ENCODE measurements at regions not wholly inside any gene's neighbourhood (a gene's known extent, or its start where the extent isn't known, plus 50 kb on each side); places are given as distances from the start of the nearest gene placed in this dataset.

DNA sequence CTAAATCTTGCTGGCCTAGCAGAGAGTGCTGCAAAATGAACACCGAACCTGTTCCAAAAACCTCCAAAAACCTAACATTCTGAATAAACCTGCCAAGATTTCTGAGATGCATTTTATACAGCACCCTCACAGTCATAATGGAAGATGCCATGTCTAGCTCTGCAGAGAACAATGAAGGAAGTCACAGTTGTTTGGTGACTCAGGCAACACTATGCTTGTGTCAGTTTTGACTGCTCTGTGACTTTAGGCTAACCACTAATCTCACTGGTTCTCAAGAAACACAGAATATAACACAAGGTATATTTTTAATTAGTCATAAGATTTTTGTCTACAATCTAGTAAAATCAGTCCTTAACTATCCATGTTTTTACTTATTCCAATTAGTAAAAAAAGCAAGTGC is 606.6 kb downstream of the TBL1XR1 start:
- H3K36me3 Mint-ChIP-seq (ENCODE audit: low read depth) = no peaks in the 10 kb centered on the region
- H3K27ac Mint-ChIP-seq = no peak overlapping the region
- no peaks in the 10 kb centered on the region for H3K9me3 Mint-ChIP-seq
- no peaks in the 10 kb centered on the region for H3K4me1 Mint-ChIP-seq (ENCODE audit: low read depth)
- H3K4me3 Mint-ChIP-seq = no peak overlapping the region
- DNase-seq = no peak
- H3K27me3 Mint-ChIP-seq = no peaks in the 10 kb centered on the region

DNA sequence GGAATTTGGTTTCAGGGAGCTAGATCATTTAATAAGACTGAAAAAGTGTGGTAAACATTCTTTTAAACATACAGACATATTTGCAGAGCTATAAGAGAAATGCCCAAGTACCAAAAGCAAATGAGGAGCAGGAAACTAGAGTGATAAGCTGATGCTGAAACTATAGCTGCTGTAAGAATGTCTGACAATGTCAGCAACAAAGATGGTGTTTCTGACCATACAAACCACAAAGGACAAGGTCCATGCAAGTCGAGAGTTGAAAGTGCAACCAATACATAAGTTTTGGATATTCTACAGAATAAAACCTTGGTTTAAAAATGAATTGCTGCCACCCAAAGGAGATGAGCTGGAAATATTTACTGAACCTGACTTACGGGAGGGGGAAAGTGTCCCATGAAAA is 610.2 kb downstream of the TBL1XR1 start:
- no peaks in the 10 kb centered on the region for H3K4me1 Mint-ChIP-seq (ENCODE audit: low read depth)

DNA sequence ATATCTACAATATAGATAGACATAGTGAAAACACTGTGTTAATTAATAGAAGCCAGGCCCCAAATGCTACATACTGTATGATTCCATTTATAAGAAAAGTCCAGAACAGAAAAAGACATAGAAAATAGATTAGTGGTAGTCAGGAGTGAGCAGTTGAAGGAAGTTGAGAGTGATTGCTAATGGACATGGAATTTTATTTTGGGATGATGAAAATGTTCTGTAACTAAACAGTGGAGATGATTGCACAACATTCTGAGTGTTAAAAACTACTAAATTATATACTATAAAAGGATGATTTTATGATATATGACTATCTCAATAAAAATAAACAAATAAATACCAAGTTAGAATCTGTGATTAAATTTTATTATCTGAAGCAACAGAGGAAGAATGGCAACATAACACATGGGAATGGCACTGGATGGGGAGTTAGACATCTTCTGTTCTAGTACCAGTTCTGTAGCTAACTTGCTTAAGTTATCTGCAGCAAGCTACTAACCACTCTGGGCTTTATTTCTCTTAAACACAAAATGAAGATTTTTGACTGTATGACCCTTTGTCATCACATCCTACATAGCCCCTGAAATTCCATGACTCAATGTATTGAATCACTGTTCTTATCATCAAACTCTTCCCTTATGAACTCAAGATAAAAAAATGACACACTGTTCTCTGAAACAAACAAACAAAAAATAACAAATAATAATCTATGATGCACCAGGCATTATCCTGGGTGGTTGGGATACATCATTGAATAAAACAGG is 612.7 kb downstream of the TBL1XR1 start:
- no peak for DNase-seq
- Mint-ChIP-seq H3K27me3 (no peaks in the 10 kb centered on the region), H3K9me3 (no peaks in the 10 kb centered on the region), H3K4me3 (no peak overlapping the region), H3K36me3 (ENCODE audit: low read depth) (no peaks in the 10 kb centered on the region), H3K27ac (no peak overlapping the region), H3K4me1 (ENCODE audit: low read depth) (no peaks in the 10 kb centered on the region)

More for the DNA sequence above, 610.2 kb downstream of the TBL1XR1 start:
- DNase-seq = no peak
- Mint-ChIP-seq H3K27me3 (no peaks in the 10 kb centered on the region), H3K9me3 (no peaks in the 10 kb centered on the region), H3K4me3 (no peak overlapping the region), H3K36me3 (ENCODE audit: low read depth) (no peaks in the 10 kb centered on the region), H3K27ac (no peak overlapping the region)

DNA sequence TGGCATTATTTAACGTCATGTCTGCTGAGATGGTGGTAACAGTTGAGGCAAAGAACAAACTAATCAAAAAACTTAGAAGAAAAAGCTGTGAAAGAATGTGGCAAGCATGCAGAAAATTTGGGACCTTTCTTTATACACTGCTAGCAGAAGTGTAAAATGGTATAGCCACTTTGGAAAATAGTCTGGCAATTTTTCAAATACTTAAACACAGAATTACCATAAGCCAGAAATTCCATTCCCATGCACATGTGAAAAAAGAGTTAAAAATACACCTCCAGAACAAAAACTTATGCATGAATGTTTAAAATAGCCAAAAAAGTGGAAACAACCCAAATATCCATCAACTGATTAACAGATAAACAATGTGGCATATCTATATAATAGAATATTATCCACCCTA is 613.3 kb downstream of the TBL1XR1 start:
- no peak overlapping the region for H3K4me3 Mint-ChIP-seq
- H3K4me1 Mint-ChIP-seq (ENCODE audit: low read depth) = no peaks in the 10 kb centered on the region
- no peaks in the 10 kb centered on the region for H3K36me3 Mint-ChIP-seq (ENCODE audit: low read depth)
- H3K27me3 Mint-ChIP-seq = no peaks in the 10 kb centered on the region
- no peaks in the 10 kb centered on the region for H3K9me3 Mint-ChIP-seq
- H3K27ac Mint-ChIP-seq = no peak overlapping the region
- DNase-seq = no peak

DNA sequence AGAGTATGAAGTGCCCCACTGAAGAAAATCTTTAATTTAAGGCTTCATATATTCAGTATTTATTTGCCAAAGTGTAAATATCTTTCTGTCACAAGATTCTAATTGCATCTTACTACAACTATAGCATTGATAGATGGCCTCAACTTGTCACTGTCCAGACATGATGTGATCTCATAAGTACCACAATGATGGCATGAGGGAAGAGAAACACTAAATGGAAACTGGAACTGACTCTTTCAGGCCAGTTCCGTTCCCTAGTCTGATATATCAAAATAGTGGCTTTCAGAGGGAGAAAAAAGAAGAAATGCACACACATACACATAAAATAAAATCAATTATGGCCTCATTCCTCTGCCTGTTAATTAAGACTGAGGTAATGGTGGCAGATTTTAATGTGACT is 615.7 kb downstream of the TBL1XR1 start:
- no peak overlapping the region for H3K4me3 Mint-ChIP-seq
- no peak overlapping the region for H3K27ac Mint-ChIP-seq
- no peaks in the 10 kb centered on the region for H3K4me1 Mint-ChIP-seq (ENCODE audit: low read depth)
- no peaks in the 10 kb centered on the region for H3K36me3 Mint-ChIP-seq (ENCODE audit: low read depth)
- DNase-seq = no peak
- H3K9me3 Mint-ChIP-seq = no peaks in the 10 kb centered on the region
- H3K27me3 Mint-ChIP-seq = no peaks in the 10 kb centered on the region

DNA sequence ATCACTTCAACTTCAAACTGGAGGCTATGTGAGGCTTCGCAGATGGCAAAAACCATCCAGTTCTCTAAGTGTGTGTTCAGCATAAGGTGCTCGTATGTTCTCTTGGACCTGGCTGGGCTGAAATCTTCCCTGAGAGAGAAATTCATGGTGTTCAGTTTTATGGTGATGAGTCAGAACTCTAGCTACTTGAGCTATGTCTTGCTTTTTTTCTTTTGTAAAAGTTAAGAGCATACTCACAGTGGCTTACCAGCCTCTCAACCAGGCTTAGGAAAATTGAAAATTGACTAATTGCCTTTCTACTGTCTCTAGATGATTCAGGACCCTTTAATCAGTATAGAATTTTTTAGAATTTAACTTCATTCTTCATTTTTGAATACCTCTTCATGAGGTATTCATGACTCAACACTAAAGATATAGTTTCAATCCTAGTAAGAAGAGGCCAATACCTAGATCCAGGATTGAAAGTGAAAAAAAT is 617.5 kb downstream of the TBL1XR1 start:
- Mint-ChIP-seq H3K36me3 (ENCODE audit: low read depth) (no peaks in the 10 kb centered on the region), H3K9me3 (no peaks in the 10 kb centered on the region), H3K27me3 (no peaks in the 10 kb centered on the region), H3K4me3 (no peak overlapping the region), H3K27ac (no peak overlapping the region), H3K4me1 (ENCODE audit: low read depth) (no peaks in the 10 kb centered on the region)
- DNase-seq = no peak

DNA sequence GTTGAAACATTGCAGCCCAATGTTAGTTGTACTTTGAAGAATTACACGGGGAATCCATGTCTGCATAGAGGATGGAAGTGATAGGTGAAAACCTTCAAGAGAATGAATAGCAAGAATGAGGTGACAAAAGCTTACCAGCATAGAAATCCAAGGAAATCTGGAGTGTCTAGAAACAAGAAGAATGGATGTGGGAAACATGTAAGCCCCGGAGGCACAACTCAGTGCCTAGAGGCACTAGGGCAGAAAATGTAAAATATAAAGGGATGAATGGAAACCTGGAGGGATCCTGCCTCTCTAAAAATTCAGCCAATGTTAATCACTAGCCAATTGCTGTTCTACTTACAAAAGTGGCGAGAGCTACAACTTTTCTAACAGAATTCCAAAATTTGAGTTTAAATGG is 619.0 kb downstream of the TBL1XR1 start:
- Mint-ChIP-seq H3K36me3 (ENCODE audit: low read depth) (no peaks in the 10 kb centered on the region), H3K4me3 (no peak overlapping the region), H3K27ac (no peak overlapping the region), H3K9me3 (no peaks in the 10 kb centered on the region), H3K4me1 (ENCODE audit: low read depth) (no peaks in the 10 kb centered on the region), H3K27me3 (no peaks in the 10 kb centered on the region)
- no peak for DNase-seq

DNA sequence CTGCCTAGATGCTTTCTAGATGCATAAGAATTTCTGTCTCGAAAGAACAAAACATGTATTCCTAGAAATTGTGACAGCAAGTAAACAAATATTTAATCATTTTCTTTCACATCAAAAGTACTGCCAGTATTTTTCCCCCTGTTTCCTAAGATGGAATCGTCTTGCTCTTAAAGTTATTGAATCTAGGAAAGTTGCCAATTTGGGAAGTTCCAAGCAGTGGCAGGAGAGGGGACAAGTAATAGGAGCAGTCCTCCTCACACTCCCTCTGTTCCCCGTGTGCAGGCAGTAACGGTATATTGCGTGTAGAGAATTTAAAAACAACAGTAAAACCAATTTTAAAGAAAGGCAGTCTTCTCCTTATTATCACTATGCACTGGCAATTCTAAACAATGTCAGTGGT is 619.8 kb downstream of the TBL1XR1 start:
- no peak overlapping the region for H3K27ac Mint-ChIP-seq
- DNase-seq = no peak
- no peaks in the 10 kb centered on the region for H3K4me1 Mint-ChIP-seq (ENCODE audit: low read depth)
- no peaks in the 10 kb centered on the region for H3K36me3 Mint-ChIP-seq (ENCODE audit: low read depth)
- no peaks in the 10 kb centered on the region for H3K9me3 Mint-ChIP-seq
- no peaks in the 10 kb centered on the region for H3K27me3 Mint-ChIP-seq
- no peak overlapping the region for H3K4me3 Mint-ChIP-seq

DNA sequence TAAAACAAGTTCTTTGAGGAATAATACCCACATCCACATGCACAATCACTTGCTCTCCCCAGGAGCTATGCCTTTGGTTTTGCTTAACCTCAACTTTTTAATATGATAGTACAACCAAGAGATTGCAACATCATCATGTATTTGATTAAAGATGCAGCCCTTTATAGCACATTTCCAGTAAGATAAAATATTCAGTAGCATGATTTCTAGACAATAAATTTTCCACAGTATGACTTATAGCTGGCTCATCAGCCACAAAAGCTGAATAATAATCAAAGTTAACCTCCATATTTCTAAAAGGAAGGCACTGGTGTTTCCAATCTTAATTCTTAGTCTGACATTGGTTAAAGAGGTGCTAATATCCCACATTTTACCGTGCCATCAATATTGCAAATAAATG is 622.5 kb downstream of the TBL1XR1 start:
- H3K27ac Mint-ChIP-seq = no peak overlapping the region
- H3K9me3 Mint-ChIP-seq = no peaks in the 10 kb centered on the region
- H3K27me3 Mint-ChIP-seq = no peaks in the 10 kb centered on the region
- H3K4me1 Mint-ChIP-seq (ENCODE audit: low read depth) = no peaks in the 10 kb centered on the region
- no peak overlapping the region for H3K4me3 Mint-ChIP-seq
- no peak for DNase-seq
- no peaks in the 10 kb centered on the region for H3K36me3 Mint-ChIP-seq (ENCODE audit: low read depth)

DNA sequence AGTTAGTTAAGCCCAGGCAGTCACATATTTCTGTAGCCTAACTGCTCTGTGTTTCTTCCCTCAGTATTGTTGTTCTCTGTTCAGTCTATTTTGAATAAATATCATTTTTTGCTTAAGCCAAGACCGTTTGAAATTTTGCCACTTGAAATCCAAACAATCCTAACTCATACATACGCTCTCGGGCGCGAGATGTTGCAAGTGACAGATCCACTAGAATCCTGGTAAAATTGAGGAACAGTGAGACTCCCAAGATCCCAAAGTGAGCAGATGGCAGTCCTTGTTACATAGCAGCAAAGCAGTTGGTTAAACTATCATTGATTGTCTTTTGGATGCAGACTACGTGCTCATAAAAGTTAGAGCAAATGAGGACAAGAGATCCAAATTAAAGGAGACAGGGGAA is 625.4 kb downstream of the TBL1XR1 start:
- Mint-ChIP-seq H3K4me3 (no peak overlapping the region), H3K36me3 (ENCODE audit: low read depth) (no peaks in the 10 kb centered on the region), H3K27ac (no peak overlapping the region), H3K9me3 (no peaks in the 10 kb centered on the region), H3K4me1 (ENCODE audit: low read depth) (no peaks in the 10 kb centered on the region), H3K27me3 (no peaks in the 10 kb centered on the region)
- DNase-seq = no peak

DNA sequence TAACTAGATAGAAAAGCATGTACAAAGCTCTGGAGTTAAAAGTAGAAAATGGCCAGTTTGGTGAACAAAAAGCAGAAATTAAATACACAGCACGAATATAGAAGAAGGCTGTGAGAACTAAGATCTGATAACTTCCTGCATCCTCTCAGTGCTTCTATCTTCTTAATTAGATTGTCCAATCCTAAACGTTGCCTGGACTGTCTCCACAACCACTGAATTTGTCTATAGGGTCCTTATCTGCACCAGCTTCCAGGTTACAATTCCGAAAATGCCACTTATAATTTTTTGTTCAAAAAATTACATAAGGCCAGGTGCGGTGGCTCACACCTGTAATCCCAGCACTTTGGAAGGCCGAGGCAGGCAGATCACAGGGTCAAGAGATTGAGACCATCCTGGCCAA is 626.3 kb downstream of the TBL1XR1 start:
- no peak overlapping the region for H3K27ac Mint-ChIP-seq
- H3K4me1 Mint-ChIP-seq (ENCODE audit: low read depth) = no peaks in the 10 kb centered on the region
- no peaks in the 10 kb centered on the region for H3K9me3 Mint-ChIP-seq
- H3K4me3 Mint-ChIP-seq = no peak overlapping the region
- no peak for DNase-seq
- no peaks in the 10 kb centered on the region for H3K27me3 Mint-ChIP-seq
- H3K36me3 Mint-ChIP-seq (ENCODE audit: low read depth) = no peaks in the 10 kb centered on the region

DNA sequence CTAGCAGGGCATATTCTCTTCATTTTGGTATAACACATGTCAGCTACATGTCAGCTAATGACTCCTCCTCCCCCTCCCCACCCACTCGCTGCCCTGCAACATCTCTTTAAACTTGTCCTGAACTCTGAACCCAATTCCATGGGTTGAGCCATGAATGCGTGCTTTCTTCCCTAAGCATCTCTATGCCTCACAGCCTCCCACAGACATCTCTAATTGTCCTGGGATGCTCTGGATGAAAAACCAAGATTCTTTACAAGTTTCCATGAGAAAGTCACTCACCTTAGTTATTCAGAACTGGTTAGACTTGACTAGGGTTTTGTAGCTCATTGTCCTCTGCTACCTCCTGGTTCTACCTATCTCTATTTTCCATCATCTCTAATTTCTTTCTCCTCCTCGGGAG is 629.1 kb downstream of the TBL1XR1 start:
- Mint-ChIP-seq H3K36me3 (ENCODE audit: low read depth) (no peaks in the 10 kb centered on the region), H3K4me3 (no peak overlapping the region), H3K27ac (no peak overlapping the region), H3K27me3 (no peaks in the 10 kb centered on the region), H3K4me1 (ENCODE audit: low read depth) (no peaks in the 10 kb centered on the region), H3K9me3 (peaks cover 6% of the 10 kb centered on the region)
- no peak for DNase-seq

DNA sequence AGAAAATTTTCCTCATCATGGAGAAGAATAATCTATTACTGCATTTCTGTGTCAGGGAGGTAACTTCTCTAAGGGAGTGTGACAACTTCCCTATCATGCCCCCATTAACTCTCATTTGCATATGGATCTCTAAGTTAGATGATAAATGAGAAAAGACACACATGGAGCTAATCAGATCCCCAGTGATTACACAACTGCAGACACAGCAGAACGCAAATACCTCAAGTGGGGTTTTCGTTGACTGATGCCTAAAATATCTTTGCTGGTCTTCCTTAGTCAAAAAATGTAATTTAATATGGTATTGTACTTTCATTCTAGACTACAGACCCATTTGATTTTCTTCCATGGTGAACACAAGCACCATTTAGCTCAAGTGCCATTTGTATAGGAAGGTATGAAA is 630.5 kb downstream of the TBL1XR1 start:
- no peak overlapping the region for H3K4me3 Mint-ChIP-seq
- peaks cover 6% of the 10 kb centered on the region for H3K9me3 Mint-ChIP-seq
- H3K4me1 Mint-ChIP-seq (ENCODE audit: low read depth) = no peaks in the 10 kb centered on the region
- no peak overlapping the region for H3K27ac Mint-ChIP-seq
- no peak for DNase-seq
- no peaks in the 10 kb centered on the region for H3K27me3 Mint-ChIP-seq
- no peaks in the 10 kb centered on the region for H3K36me3 Mint-ChIP-seq (ENCODE audit: low read depth)

DNA sequence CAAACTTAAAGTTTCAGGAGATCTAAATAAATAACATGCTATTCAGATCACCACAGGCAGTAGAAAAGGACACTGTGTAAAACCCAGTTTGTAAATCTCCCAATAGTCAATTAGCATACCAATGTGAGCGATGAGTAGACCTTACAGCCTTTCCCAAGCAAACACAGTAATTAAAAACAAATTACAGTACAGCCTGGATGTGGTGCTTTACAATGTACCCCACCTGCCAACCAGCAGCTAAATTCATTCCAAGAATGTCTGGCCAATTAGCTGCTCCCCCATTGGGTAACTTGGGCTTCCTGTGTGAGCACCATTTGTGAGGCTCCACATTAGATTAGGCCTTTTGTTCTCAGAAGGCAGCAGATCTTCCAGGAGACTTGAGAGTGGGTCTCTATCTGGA is 635.0 kb downstream of the TBL1XR1 start:
- no peak for DNase-seq
- Mint-ChIP-seq H3K27ac (no peak overlapping the region), H3K36me3 (ENCODE audit: low read depth) (no peaks in the 10 kb centered on the region), H3K27me3 (no peaks in the 10 kb centered on the region), H3K4me3 (no peak overlapping the region), H3K9me3 (peaks cover 6% of the 10 kb centered on the region), H3K4me1 (ENCODE audit: low read depth) (no peaks in the 10 kb centered on the region)

DNA sequence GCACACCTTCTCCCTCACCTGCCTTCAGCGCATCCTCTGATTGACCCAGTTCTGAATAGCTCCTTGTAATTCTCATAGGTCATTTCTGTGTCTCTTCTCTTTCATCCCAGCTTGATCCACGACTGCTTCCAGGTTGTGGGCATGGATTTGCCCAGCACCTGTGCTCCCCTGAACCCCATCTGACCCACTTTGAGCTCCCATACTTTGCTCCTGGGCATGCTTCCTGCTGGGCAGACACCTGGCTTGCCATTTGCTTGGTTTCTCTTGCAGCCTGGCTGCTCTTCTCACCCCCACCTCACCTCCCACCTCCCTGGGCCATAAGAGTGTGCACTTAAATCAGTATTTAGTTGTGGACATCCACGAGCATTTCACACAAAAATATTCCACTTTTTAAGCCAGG is 635.5 kb downstream of the TBL1XR1 start:
- Mint-ChIP-seq H3K4me1 (ENCODE audit: low read depth) (no peaks in the 10 kb centered on the region), H3K9me3 (peaks cover 6% of the 10 kb centered on the region), H3K27me3 (no peaks in the 10 kb centered on the region), H3K36me3 (ENCODE audit: low read depth) (no peaks in the 10 kb centered on the region), H3K4me3 (no peak overlapping the region), H3K27ac (no peak overlapping the region)
- DNase-seq = no peak
